Aorta (tissue), 5 donors: ENCODE measurements at regions not wholly inside any gene's neighbourhood (a gene's known extent, or its start where the extent isn't known, plus 50 kb on each side); places are given as distances from the start of the nearest gene placed in this dataset.
"Not testable (repeated sequence)": the region's sequence is repeated elsewhere in the genome, so short reads cannot be mapped to it uniquely, and the experiment has no call there.

ENCODE experiments used
- ATAC-seq: fragments of 200-7000 bp; cut with Tn5 transposase; one replicate; pipeline ENCODE4 v1.9.1; 2022; ENCODE audit warnings: moderate library complexity; ENCODE audit not compliant: low FRiP score
- DNase-seq, 2 donors: peaks; one replicate each; pipeline ENCODE4 v3.0.0-alpha.2; 2020
- H3K27ac ChIP-seq, 2 donors: one replicate each; pipeline ENCODE4 v1.5.1; 2013; ENCODE audit warnings: low read length in 2 of 2, mild to moderate bottlenecking in 2 of 2, moderate library complexity in 2 of 2, control low read depth in 1 of 2, inconsistent platforms in 1 of 2, low read depth in 1 of 2
- H3K27me3 ChIP-seq, 2 donors: one replicate each; pipeline ENCODE4 v1.6.1; 2013; ENCODE audit warnings: control low read depth in 1 of 2, low read length in 1 of 2, mild to moderate bottlenecking in 1 of 2, moderate library complexity in 1 of 2; ENCODE audit not compliant: insufficient read depth in 2 of 2, control insufficient read depth in 1 of 2
- H3K36me3 ChIP-seq, 2 donors: one replicate each; pipeline ENCODE4 v1.6.1; 2013; ENCODE audit warnings: control low read depth in 1 of 2, low read length in 1 of 2, mild to moderate bottlenecking in 1 of 2; ENCODE audit not compliant: insufficient read depth in 2 of 2, control insufficient read depth in 1 of 2
- H3K4me1 ChIP-seq, 2 donors: one replicate each; pipeline ENCODE4 v1.6.1; 2013; ENCODE audit warnings: low read length in 2 of 2, control low read depth in 1 of 2, mild to moderate bottlenecking in 1 of 2, moderate library complexity in 1 of 2; ENCODE audit not compliant: insufficient read depth in 2 of 2, control insufficient read depth in 1 of 2
- H3K4me3 ChIP-seq, 2 donors: one replicate each; pipeline ENCODE4 v1.5.1; 2013; ENCODE audit warnings: low read length in 2 of 2, control low read depth in 1 of 2, mild to moderate bottlenecking in 1 of 2
- H3K9me3 ChIP-seq: one replicate; pipeline ENCODE4 v1.6.1; 2013; ENCODE audit warnings: mild to moderate bottlenecking, low read length; ENCODE audit not compliant: control insufficient read depth
- WGBS, 2 donors: extraction: QIAGEN DNeasy Blood & Tissue Kit; methylation state at CpG; one replicate each; pipeline ENCODE4 v1.1.7; 2013; 5-methylcytosine and 5-hydroxymethylcytosine counted together
- intact Hi-C, 2 donors: fragments of 100-400 bp; cut with DNase I; formaldehyde crosslinking; loops; one replicate each; pipeline versions ENCODE4 v1.14.2 to v1.15.0; 2022
- donor health status: healthy with polysubstance abuse.
- donor health status: Bipolar disorder and iron deficiency.
- donor health status: DM: no; HTN: no; CAD: no.
- donor health status: DM: no; HTN: no; CAD: no.
- donor health status: DM: yes; HTN: yes; CAD: no.

GRCh38 chr22:22752556-22753477, 108.4 kb downstream of the GGTLC2 start:
- H3K27ac ChIP-seq, result no peak overlapping the region
- H3K4me3 ChIP-seq, result no peak overlapping the region
- intact Hi-C loops, result no loop called here
- peak; percentile 4 for ATAC-seq
- H3K4me1 ChIP-seq, result no peaks in the 10 kb centered on the region
- H3K36me3 ChIP-seq, result no peaks in the 10 kb centered on the region
- H3K9me3 ChIP-seq, result no peaks in the 10 kb centered on the region
- no peaks in the 10 kb centered on the region for H3K27me3 ChIP-seq
- WGBS, 2 donors, result 71 to 78% methylated on average over 12 of the region's 12 CpGs
- peak in 1 of 2 donors; percentile 63 for DNase-seq

DNA sequence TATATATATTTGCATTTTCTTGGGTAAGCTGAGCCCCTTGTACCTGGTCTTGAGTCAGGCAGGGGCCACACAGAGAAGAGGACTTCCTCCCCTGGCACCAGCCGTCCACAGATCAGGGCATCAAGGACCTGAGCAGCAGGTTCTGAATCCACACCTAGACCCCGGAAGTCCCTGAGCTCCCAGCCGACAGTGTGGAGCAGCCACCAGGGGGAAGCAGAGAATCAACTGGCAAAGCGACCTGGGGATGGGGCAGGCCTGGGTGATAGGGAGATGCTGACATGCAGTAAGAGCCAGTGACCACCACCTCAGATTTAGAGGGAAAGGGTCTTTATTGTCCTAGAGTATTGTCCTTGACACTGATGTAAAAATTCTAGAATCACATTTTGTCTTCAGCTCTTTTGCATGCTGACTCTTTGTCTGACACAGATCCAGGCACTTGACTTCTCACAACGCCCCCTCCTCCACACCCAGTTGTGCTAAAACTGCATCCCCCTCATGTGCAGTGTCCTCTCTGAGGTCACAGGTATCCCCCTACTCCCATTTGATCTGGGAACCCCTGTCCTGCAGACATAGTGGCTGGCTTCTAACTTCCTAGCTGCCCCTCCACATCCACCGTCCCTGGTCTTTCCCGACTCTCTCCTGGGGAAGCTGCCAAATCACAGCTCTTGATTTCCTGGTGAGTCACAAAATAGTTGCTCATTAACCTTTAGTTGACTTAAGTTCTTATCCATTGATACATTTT, 109.3 kb downstream of the GGTLC2 start:
- Histone ChIP-seq H3K27me3 (no peaks in the 10 kb centered on the region), H3K4me3 (no peak overlapping the region), H3K36me3 (no peaks in the 10 kb centered on the region), H3K27ac (no peak overlapping the region), H3K9me3 (no peaks in the 10 kb centered on the region), H3K4me1 (no peaks in the 10 kb centered on the region)
- ATAC-seq (peak; percentile 53), DNase-seq (peak in 1 of 2 donors; percentile 67)
- 15 to 16% methylated on average over 7 of the region's 7 CpGs for WGBS, 2 donors
- intact Hi-C loops, result no loop called here

- Histone ChIP-seq H3K9me3 (no peaks in the 10 kb centered on the region), H3K27me3 (no peaks in the 10 kb centered on the region), H3K27ac (no peak overlapping the region), H3K36me3 (no peaks in the 10 kb centered on the region), H3K4me1 (no peaks in the 10 kb centered on the region), H3K4me3 (no peak overlapping the region)
- intact Hi-C loops, result no loop called here
- ATAC-seq (no peak), DNase-seq (no peak)
- WGBS, 2 donors, result 80 to 87% methylated on average over 3 of the region's 3 CpGs
Observed at GRCh38 chr22:22754268-22754657, 109.8 kb downstream of the GGTLC2 start.

GRCh38 chr22:22754961-22755777, 110.8 kb downstream of the GGTLC2 start:
- WGBS, 2 donors, result 76 to 86% methylated on average over 8 of the region's 8 CpGs
- no peaks in the 10 kb centered on the region for H3K4me1 ChIP-seq
- DNase-seq (no peak), ATAC-seq (no peak)
- no peak overlapping the region for H3K4me3 ChIP-seq
- H3K27me3 ChIP-seq, result no peaks in the 10 kb centered on the region
- no peak overlapping the region for H3K27ac ChIP-seq
- no peaks in the 10 kb centered on the region for H3K36me3 ChIP-seq
- intact Hi-C loops, result no loop called here
- H3K9me3 ChIP-seq, result no peaks in the 10 kb centered on the region

DNA sequence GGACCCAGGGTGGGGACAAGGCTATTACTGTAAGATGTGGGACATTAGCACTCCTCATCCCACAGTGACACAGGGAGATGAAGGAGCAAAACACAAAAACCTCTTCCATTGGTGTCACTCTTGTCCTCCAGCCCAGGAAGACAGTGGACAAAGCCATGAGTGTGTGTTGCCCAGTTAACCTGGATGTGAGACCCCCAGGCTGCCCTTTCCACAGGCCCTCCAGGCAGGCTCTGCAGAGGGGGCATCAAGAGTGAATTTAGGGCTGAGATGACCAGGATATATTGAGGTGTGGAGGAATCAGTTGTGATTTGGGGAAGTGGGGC, 111.3 kb downstream of the GGTLC2 start:
- Histone ChIP-seq H3K27me3 (no peaks in the 10 kb centered on the region), H3K27ac (no peak overlapping the region), H3K4me1 (no peaks in the 10 kb centered on the region), H3K9me3 (no peaks in the 10 kb centered on the region), H3K36me3 (no peaks in the 10 kb centered on the region), H3K4me3 (no peak overlapping the region)
- ATAC-seq, result no peak
- DNase-seq, result no peak
- intact Hi-C loops, result no loop called here

DNA sequence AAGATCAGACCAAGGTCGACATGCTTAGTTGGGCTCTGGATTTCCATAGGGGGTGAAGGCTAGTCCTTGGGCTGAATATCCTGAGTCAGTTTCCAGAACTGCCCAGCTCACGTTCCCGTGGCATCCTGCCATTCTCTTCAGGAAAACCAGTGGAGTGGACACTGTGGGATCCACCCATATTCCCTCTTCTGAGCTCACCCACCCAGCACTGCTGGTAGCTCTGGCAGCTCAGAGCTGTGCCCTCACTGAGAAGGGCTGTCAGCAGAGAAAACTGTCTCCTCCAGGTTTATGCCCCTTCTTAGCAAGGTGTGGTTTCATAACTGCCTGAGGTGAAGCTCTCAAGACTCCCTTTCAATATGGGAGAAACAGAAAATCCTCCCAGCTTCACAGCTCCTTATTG, 111.7 kb downstream of the GGTLC2 start:
- DNase-seq (no peak), ATAC-seq (no peak)
- no peak overlapping the region for H3K27ac ChIP-seq
- no peaks in the 10 kb centered on the region for H3K9me3 ChIP-seq
- WGBS, 2 donors, result 61 to 70% methylated on average over 3 of the region's 3 CpGs
- intact Hi-C loops, result no loop called here
- no peak overlapping the region for H3K4me3 ChIP-seq
- no peaks in the 10 kb centered on the region for H3K4me1 ChIP-seq
- no peaks in the 10 kb centered on the region for H3K36me3 ChIP-seq
- no peaks in the 10 kb centered on the region for H3K27me3 ChIP-seq

DNA sequence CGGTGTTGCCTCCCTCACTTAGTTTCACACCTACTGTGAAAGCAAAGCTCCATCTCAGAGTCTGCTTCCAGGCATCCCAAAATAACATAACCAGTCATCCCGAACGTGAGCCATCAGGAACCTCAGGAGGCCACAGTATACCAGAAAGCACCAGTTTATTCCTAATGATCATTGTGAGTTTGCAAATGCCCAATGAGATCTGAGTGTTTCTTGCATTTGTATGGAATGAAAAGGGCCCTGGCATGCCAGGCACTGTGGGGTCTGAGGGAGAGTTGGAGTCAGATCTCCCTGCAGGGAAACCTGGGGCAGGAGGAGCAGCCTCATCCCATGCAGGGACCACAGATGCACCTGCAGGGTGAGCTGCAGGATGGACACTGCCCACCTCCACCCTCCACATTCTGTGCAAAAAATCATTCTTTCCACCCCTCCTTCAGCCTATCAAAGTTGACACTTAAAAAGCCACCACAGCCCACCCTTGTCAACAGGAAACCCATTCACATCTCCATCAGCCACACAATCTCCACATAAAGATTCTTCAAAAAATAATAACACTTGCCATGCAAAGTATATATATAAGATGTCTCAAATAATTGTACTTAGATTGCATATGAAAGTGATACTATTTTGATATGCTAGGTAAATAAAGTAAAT, 112.3 kb downstream of the GGTLC2 start:
- WGBS, 2 donors, result 66 to 69% methylated on average over 3 of the region's 3 CpGs
- H3K27ac ChIP-seq, H3K36me3 ChIP-seq, H3K9me3 ChIP-seq, DNase-seq, intact Hi-C loops, ATAC-seq, H3K27me3 ChIP-seq, H3K4me1 ChIP-seq, H3K4me3 ChIP-seq: not testable (repeated sequence)

- not testable (repeated sequence) for DNase-seq, H3K9me3 ChIP-seq
Observed at GRCh38 chr22:22758101-22758807, 113.8 kb downstream of the GGTLC2 start.

More at GRCh38 chr22:22758101-22758807, 113.8 kb downstream of the GGTLC2 start:
- ATAC-seq, intact Hi-C loops, H3K27ac ChIP-seq, H3K36me3 ChIP-seq, H3K4me1 ChIP-seq, H3K4me3 ChIP-seq, H3K27me3 ChIP-seq: not testable (repeated sequence)
- WGBS, 2 donors, result 72 to 87% methylated on average over 5 to 6 of the region's 6 CpGs
